Aorta (tissue), 5 donors: ENCODE measurements at regions not wholly inside any gene's neighbourhood (a gene's known extent, or its start where the extent isn't known, plus 50 kb on each side); places are given as distances from the start of the nearest gene placed in this dataset.

Experiments
- ATAC-seq: fragments of 200-7000 bp; cut with Tn5 transposase; one replicate; pipeline ENCODE4 v1.9.1; 2022; ENCODE audit warnings: moderate library complexity; ENCODE audit not compliant: low FRiP score
- DNase-seq, 2 donors: peaks; one replicate each; pipeline ENCODE4 v3.0.0-alpha.2; 2020
- H3K27ac ChIP-seq, 2 donors: one replicate each; pipeline ENCODE4 v1.5.1; 2013; ENCODE audit warnings: low read length in 2 of 2, mild to moderate bottlenecking in 2 of 2, moderate library complexity in 2 of 2, control low read depth in 1 of 2, inconsistent platforms in 1 of 2, low read depth in 1 of 2
- H3K27me3 ChIP-seq, 2 donors: one replicate each; pipeline ENCODE4 v1.6.1; 2013; ENCODE audit warnings: control low read depth in 1 of 2, low read length in 1 of 2, mild to moderate bottlenecking in 1 of 2, moderate library complexity in 1 of 2; ENCODE audit not compliant: insufficient read depth in 2 of 2, control insufficient read depth in 1 of 2
- H3K36me3 ChIP-seq, 2 donors: one replicate each; pipeline ENCODE4 v1.6.1; 2013; ENCODE audit warnings: control low read depth in 1 of 2, low read length in 1 of 2, mild to moderate bottlenecking in 1 of 2; ENCODE audit not compliant: insufficient read depth in 2 of 2, control insufficient read depth in 1 of 2
- H3K4me1 ChIP-seq, 2 donors: one replicate each; pipeline ENCODE4 v1.6.1; 2013; ENCODE audit warnings: low read length in 2 of 2, control low read depth in 1 of 2, mild to moderate bottlenecking in 1 of 2, moderate library complexity in 1 of 2; ENCODE audit not compliant: insufficient read depth in 2 of 2, control insufficient read depth in 1 of 2
- H3K4me3 ChIP-seq, 2 donors: one replicate each; pipeline ENCODE4 v1.5.1; 2013; ENCODE audit warnings: low read length in 2 of 2, control low read depth in 1 of 2, mild to moderate bottlenecking in 1 of 2
- H3K9me3 ChIP-seq: one replicate; pipeline ENCODE4 v1.6.1; 2013; ENCODE audit warnings: mild to moderate bottlenecking, low read length; ENCODE audit not compliant: control insufficient read depth
- WGBS, 2 donors: extraction: QIAGEN DNeasy Blood & Tissue Kit; methylation state at CpG; one replicate each; pipeline ENCODE4 v1.1.7; 2013; 5-methylcytosine and 5-hydroxymethylcytosine counted together
- intact Hi-C, 2 donors: fragments of 100-400 bp; cut with DNase I; formaldehyde crosslinking; loops; one replicate each; pipeline versions ENCODE4 v1.14.2 to v1.15.0; 2022
- donor health status: healthy with polysubstance abuse.
- donor health status: Bipolar disorder and iron deficiency.
- donor health status: DM: no; HTN: no; CAD: no.
- donor health status: DM: no; HTN: no; CAD: no.
- donor health status: DM: yes; HTN: yes; CAD: no.

DNA sequence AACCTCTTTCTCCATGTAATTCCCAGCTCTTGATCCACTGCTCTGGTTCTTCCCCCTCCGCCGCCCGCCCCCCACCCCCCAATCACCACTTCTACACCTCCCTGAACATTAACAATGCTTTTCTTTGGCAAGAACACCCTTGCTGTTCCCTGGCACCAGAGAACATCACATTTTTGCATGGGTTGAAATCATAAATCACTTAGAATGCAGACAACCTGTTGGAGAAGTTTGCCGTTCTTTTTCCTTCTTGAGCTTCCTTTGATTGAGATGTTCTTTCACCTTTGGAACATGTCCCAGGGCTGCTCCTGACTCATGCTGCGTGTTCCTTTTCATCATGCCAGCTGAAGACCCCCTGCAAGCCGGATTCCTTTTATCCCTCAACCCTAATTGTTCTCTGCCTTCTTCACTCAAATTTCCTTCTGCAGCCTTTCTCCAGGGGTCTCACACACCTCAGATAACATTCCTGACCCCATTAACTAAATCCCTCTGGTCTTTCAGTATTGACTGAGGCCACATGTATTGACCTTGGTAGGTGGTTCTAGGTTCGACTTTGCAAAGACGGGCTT, 294.1 kb upstream of the TMPO start:
- no peak for ATAC-seq
- Histone ChIP-seq H3K9me3 (peaks cover 2% of the 10 kb centered on the region), H3K27ac (no peak overlapping the region), H3K27me3 (peaks cover 0 to 2% of the 10 kb centered on the region in 2 donors), H3K4me3 (no peak overlapping the region), H3K36me3 (no peaks in the 10 kb centered on the region), H3K4me1 (no peaks in the 10 kb centered on the region)
- DNase-seq: no peak
- intact Hi-C loops: no loop called here
- 38 to 43% methylated on average over 8 of the region's 8 CpGs for WGBS, 2 donors

DNA sequence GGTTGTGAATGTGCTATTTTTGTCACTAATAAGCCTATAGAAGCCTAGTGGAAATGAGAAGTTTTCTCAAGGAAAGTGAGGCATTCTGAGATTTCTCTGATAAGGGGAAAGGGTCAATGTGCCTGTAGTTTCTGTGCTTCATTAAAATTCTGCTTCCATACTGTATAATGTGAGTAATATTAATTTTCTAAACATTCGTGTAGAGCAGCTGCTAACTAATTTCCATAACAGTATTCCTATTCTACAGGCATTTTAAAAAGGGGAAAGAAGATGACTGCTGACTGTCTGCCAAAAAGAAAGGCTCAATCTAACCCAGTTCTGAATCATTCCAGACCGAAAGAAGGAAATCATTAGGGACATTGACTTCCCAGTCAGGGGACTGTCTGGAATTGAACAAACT, 293.3 kb upstream of the TMPO start:
- H3K36me3 ChIP-seq: no peaks in the 10 kb centered on the region
- DNase-seq (no peak), ATAC-seq (no peak)
- H3K9me3 ChIP-seq: peaks cover 2% of the 10 kb centered on the region
- no peaks in the 10 kb centered on the region for H3K4me1 ChIP-seq
- no peak overlapping the region for H3K27ac ChIP-seq
- 73% methylated on average over 2 of the region's 2 CpGs for WGBS, 2 donors
- no peak overlapping the region for H3K4me3 ChIP-seq
- intact Hi-C loops: no loop called here
- H3K27me3 ChIP-seq: peaks cover 0 to 2% of the 10 kb centered on the region in 2 donors

DNA sequence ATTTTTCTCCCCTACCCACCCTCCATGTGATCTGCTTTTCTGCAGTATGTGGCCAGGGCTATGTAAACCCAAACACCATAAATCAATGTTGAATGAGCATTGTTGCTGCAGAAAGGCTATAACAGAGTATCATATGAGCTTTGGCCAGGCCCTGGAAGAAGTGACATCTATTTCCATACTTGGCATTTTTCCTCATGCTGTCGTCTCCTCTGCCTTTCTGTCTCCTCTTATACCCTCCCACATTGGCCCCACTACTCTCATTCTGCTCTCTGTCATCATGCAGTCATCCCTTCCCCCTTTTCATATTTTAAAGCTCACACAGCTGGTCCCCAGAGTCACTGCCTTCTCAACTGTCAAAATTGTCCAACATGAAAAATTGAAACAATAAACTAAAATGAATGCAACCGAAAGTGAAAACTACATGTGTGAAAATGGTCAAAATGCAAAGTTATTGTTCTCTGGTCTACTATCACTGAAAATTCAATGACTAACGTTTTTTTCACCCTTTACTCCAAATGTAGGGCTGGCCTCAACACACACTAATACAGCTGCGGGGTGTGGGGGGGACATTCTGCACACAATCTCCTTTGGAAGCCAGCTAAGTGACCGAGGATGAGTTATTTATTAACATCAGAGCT, 290.7 kb upstream of the TMPO start:
- peaks cover 0 to 2% of the 10 kb centered on the region in 2 donors for H3K27me3 ChIP-seq
- 15 to 27% methylated on average over 5 of the region's 5 CpGs for whole genome bisulfite sequencing, 2 donors
- peaks cover 2% of the 10 kb centered on the region for H3K9me3 ChIP-seq
- H3K4me1 ChIP-seq: no peaks in the 10 kb centered on the region
- H3K4me3 ChIP-seq: no peak overlapping the region
- no peaks in the 10 kb centered on the region for H3K36me3 ChIP-seq
- DNase-seq (no peak), ATAC-seq (no peak)
- no peak overlapping the region for H3K27ac ChIP-seq
- intact Hi-C loops: no loop called here

DNA sequence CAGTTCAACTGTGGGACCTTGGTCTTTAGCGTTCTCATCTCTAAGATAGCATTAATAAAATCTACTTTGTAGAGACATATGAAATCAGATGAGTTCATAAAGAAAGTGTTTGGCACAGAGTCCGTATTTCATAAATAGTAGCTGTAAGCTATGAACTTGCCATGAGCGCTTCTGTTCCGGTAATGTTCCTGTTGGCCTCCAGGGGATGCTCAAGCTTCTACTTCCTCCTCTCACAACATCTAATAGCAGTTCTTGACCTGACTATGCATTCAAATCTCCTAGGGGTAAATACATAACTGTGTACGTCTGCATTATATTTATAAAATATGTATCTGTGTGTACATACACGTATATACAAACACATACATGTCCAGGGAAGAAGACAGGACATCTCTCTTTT, 288.2 kb upstream of the TMPO start:
- DNase-seq (no peak), ATAC-seq (no peak)
- Histone ChIP-seq H3K27me3 (peaks cover 0 to 2% of the 10 kb centered on the region in 2 donors), H3K4me3 (no peak overlapping the region), H3K36me3 (no peaks in the 10 kb centered on the region), H3K27ac (no peak overlapping the region), H3K9me3 (no peaks in the 10 kb centered on the region), H3K4me1 (no peaks in the 10 kb centered on the region)
- 81 to 82% methylated on average over 6 of the region's 6 CpGs for WGBS, 2 donors
- intact Hi-C loops: no loop called here

DNA sequence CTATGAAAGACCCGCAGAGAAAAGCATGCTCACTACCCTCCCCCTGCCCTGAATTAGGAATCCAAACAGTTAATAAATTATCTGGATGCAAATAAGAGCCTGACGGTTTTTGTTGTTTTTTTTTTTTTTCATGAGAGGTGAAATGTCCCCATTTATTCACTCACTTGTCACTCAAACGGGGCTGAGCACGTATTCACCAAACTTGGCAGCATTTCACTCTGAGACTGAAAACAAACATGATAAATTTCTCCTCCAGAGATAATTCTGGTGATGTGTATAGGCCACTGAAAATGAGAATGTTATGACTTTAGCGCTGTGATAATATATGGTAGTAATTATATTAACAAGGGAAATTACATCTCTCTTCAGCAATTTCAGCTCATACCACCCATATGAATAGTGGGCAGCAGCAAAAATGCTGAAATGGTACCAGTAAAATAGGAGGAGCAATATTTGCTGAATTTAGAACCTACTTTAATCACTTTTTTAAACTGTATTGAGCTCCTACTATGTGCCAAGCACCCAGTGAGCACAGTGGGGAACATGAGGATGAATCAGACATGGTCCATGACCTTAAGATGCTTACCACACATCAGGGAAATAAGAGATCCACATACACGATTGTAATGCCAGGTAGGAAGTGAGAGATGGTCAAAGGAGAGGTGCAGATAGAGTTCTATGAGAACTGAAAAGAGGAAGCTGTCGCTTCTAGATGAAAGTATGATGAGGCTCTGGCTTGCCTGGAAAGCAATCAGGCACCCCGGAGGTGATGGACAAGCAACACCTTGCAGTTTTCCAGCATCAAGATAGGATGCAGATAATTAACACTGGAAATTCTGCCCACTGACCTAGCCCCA, 286.5 kb upstream of the TMPO start:
- H3K4me1 ChIP-seq: no peaks in the 10 kb centered on the region
- no peak overlapping the region for H3K27ac ChIP-seq
- H3K36me3 ChIP-seq: no peaks in the 10 kb centered on the region
- intact Hi-C loops: no loop called here
- H3K4me3 ChIP-seq: no peak overlapping the region
- ATAC-seq (no peak), DNase-seq (no peak)
- no peaks in the 10 kb centered on the region for H3K27me3 ChIP-seq
- no peaks in the 10 kb centered on the region for H3K9me3 ChIP-seq
- 34 to 36% methylated on average over 8 of the region's 8 CpGs for WGBS, 2 donors

DNA sequence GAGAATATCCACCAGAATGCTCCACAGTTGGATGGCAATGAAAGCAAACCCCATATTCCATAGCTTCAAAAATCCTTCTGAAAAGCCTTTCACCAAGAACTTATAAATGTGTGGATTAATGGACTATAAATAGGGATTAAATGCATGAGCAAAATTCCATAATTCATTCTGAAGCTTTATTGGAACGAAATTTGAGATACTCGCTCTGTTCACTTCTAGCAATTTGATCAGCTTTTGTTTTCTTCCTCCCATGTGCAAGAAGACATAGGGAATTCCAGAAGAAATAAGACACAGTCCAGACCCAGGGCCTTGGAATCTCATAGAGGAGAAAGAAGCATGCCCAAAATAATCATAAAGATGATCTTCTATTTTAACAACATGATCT, 285.9 kb upstream of the TMPO start:
- DNase-seq (no peak), ATAC-seq (no peak)
- Histone ChIP-seq H3K27ac (no peak overlapping the region), H3K27me3 (no peaks in the 10 kb centered on the region), H3K9me3 (no peaks in the 10 kb centered on the region), H3K4me3 (no peak overlapping the region), H3K36me3 (no peaks in the 10 kb centered on the region), H3K4me1 (no peaks in the 10 kb centered on the region)
- WGBS, 2 donors: 28 to 41% methylated on average over 2 of the region's 2 CpGs
- intact Hi-C loops: no loop called here

DNA sequence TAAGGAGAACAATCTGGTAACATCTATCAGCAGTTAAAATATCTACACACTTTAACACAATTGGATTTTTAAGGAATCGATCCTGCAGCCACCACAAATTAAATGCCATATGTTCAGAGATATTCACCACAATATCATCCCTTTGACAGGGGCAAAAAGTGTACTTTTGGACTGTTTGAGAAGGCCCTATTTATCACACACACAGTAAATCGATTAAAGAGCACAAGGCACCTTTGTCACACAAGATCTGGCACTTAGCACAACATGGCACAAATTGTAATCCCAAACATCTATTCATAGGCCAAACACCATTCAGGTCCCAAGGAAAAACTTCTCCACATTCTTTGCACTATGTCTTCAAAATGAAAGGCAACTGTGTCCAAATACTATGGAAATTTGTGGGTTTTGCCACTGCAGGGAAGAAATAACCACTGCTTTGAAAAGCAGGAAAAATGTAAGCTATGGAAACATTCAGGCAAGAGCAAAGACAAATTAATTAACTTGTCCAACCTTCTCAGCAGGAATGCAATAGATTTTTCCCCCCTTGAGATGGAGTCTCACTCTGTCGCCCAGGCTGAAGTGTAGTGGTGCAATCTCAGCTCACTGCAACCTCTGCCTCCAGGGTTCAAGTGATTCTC, 282.5 kb upstream of the TMPO start:
- ATAC-seq: no peak
- intact Hi-C loops: no loop called here

DNA sequence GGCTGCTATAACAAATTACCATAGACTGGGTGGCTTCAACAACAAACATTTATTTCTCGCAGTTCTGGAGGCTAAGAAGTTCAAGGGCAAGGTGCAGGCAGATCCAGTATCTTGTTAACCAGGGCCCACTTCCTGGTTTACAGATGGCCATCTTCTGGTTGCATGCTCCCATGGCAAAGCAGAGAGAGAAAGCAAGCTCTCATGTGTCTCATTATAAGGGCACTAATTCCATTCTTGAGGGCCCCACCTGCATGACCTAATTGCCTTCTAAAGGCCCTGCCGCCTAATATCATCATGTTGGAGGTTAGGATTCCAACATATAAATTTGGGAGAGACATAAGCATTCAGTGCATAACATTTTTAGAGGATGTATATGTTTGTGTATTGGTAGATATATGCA, 280.1 kb upstream of the TMPO start:
- Histone ChIP-seq H3K27me3 (no peaks in the 10 kb centered on the region), H3K36me3 (no peaks in the 10 kb centered on the region), H3K4me1 (no peaks in the 10 kb centered on the region), H3K27ac (no peak overlapping the region), H3K9me3 (peaks cover 2% of the 10 kb centered on the region), H3K4me3 (no peak overlapping the region)
- 91 to 99% methylated on average over 2 of the region's 2 CpGs for WGBS, 2 donors
- DNase-seq (no peak), ATAC-seq (no peak)
- intact Hi-C loops: no loop called here

More for the DNA sequence above, 282.5 kb upstream of the TMPO start:
- no peak for DNase-seq
- Histone ChIP-seq H3K4me1 (no peaks in the 10 kb centered on the region), H3K9me3 (peaks cover 2% of the 10 kb centered on the region), H3K27me3 (no peaks in the 10 kb centered on the region), H3K4me3 (no peak overlapping the region), H3K27ac (no peak overlapping the region), H3K36me3 (no peaks in the 10 kb centered on the region)
- 55 to 64% methylated on average over 3 of the region's 3 CpGs for WGBS, 2 donors
